ENCODE measurements at regions not wholly inside any gene's neighbourhood (a gene's known extent, or its start where the extent isn't known, plus 50 kb on each side); places are given as distances from the start of the nearest gene placed in this dataset.

- no peaks in the 10 kb centered on the region for H3K27me3 ChIP-seq (ENCODE audit: insufficient read depth)
- H3K27ac ChIP-seq (ENCODE audit: low read depth) = no peak overlapping the region
- ATAC-seq = no peak
- H3F3A ChIP-seq (replicated peaks; ENCODE audit: low read depth) = no peaks in the 10 kb centered on the region
- H3K36me3 ChIP-seq (ENCODE audit: insufficient read depth) = peaks cover 16% of the 10 kb centered on the region; the same call in 1 of the 2 replicates
- peaks cover 9% of the 10 kb centered on the region for H3K36me3 Mint-ChIP-seq (ENCODE audit: low read depth)
- H3K4me2 ChIP-seq = no peak overlapping the region
- no peaks in the 10 kb centered on the region for H4K20me1 ChIP-seq (replicated peaks; ENCODE audit: insufficient read depth)
- H3K27ac Mint-ChIP-seq = no peak overlapping the region
- H3K9me2 ChIP-seq (ENCODE audit: insufficient read depth) = no peaks in the 10 kb centered on the region
- H3K79me2 ChIP-seq (replicated peaks; ENCODE audit: insufficient read depth) = no peaks in the 10 kb centered on the region
- no peaks in the 10 kb centered on the region for H3K4me1 Mint-ChIP-seq
- H3K27me3 Mint-ChIP-seq (ENCODE audit: insufficient read depth, low read depth, poor library complexity) = no peaks in the 10 kb centered on the region
- no peaks in the 10 kb centered on the region for H3K4me1 ChIP-seq (ENCODE audit: insufficient read depth)
- H3K9me3 Mint-ChIP-seq = peaks cover 89% of the 10 kb centered on the region
- no peak overlapping the region for H2AFZ ChIP-seq
- H3K4me3 Mint-ChIP-seq = no peak overlapping the region
- no peak overlapping the region for H3K4me3 ChIP-seq
- no peak for DNase-seq (ENCODE audit: low spot score)
- TF ChIP-seq EZH2 (IDR thresholded peaks at IDR 0.05; ENCODE audit: low read depth, unreplicated experiment) = no peak
- TF ChIP-seq CTCF (conservative IDR thresholded peaks at IDR 0.05; ENCODE audit: low read depth in 2 of 2) = no peak
- TF ChIP-seq CREB1 (CRISPR knock-in tag; IDR thresholded peaks at IDR 0.05; ENCODE audit: low read depth) = no peak
- no peak for TF ChIP-seq REST (IDR thresholded peaks at IDR 0.05; ENCODE audit: unreplicated experiment)
- TF ChIP-seq NANOG (IDR thresholded peaks at IDR 0.05; ENCODE audit: borderline replicate concordance) = no peak
- no peak for TF ChIP-seq ETS1 (IDR thresholded peaks at IDR 0.05)
- no peak for TF ChIP-seq STAT1 (IDR thresholded peaks at IDR 0.05; ENCODE audit: unreplicated experiment)
- TF ChIP-seq JUNB (IDR thresholded peaks at IDR 0.05; ENCODE audit: unreplicated experiment) = no peak
- TF ChIP-seq POLR2AphosphoS5 (IDR thresholded peaks at IDR 0.05; ENCODE audit: low read depth) = no peak
- no peak for TF ChIP-seq EZH2phosphoT487 (IDR thresholded peaks at IDR 0.05; ENCODE audit: unreplicated experiment)
- TF ChIP-seq ZNF331 (CRISPR knock-in tag; IDR thresholded peaks at IDR 0.05; ENCODE audit: low read depth) = no peak
- TF ChIP-seq ZNF462 (CRISPR knock-in tag; IDR thresholded peaks at IDR 0.05) = no peak
- TF ChIP-seq ZNF114 (CRISPR knock-in tag; IDR thresholded peaks at IDR 0.05) = no peak
Measured at GRCh38 chr14:106821119-106821518, 1294.7 kb downstream of the TMEM121 start.
